ENCODE measurements at regions not wholly inside any gene's neighbourhood (a gene's known extent, or its start where the extent isn't known, plus 50 kb on each side); places are given as distances from the start of the nearest gene placed in this dataset.

DNA sequence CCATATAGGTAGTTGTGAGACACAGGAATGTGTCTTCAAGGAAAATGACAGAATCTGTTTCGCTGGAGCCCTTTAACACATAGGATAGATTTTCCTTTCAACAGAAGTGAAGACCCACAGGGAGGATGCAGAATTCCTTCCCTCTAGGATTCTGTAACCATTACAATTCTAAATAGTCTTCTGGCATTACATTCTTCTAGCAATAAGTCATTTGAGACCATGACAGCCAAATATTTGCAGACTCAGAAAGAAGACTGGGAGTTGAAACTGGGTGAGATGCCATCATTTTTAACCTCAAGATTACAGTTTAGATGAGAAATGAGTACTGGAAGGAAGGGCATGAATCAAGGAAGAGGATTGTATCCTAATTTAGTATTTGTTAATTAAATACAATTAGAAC is 61.6 kb downstream of the ZBTB18 start:
- TF ChIP-seq POLR2AphosphoS5 (IDR thresholded peaks at IDR 0.05; ENCODE audit: low read depth, low read length) (no peak), POLR2A (IDR thresholded peaks at IDR 0.05; ENCODE audit: low read depth, low read length) (no peak), TAF1 (IDR thresholded peaks at IDR 0.05; ENCODE audit: borderline replicate concordance, low read depth, low read length) (no peak)
